GM12878 (cell line): ENCODE measurements at regions not wholly inside any gene's neighbourhood (a gene's known extent, or its start where the extent isn't known, plus 50 kb on each side); places are given as distances from the start of the nearest gene placed in this dataset.

Experiments
- ATAC-seq: fragments of 200-7000 bp; cut with Tn5 transposase; 3 replicates; pipeline ENCODE4 v1.9.1; 2020; ENCODE audit warnings: mild to moderate bottlenecking, moderate library complexity
- BruUV-seq: library from RNA; stranded (reverse); fragments of 400-500 nt; replicated peaks from 2 replicates; lab custom pipeline; 2021; lab: Mats Ljungman, UMichigan
- CTCF ChIA-PET: fragments of 300-600 bp; sonication (Branson Sonifier 250); formaldehyde crosslinking; extraction: SDS; loops from one replicate; lab custom pipeline; 2021; ENCODE audit warnings: inconsistent platforms; lab: Yijun Ruan, JAX
- POLR2A ChIA-PET: fragments of 350-600 bp; formaldehyde crosslinking; extraction: SDS; loops from one replicate; lab custom pipeline; 2021; ENCODE audit warnings: inconsistent platforms; lab: Charles Lee
- RAD21 ChIA-PET: fragments of 300-600 bp; sonication (Branson Sonifier 250); formaldehyde crosslinking; loops from one replicate; lab custom pipeline; 2023; ENCODE audit warnings: antibody characterized with exemption; ENCODE audit not compliant: unreplicated experiment; lab: Charles Lee
- SMC1A ChIA-PET: fragments of 300-600 bp; sonication (Branson Sonifier 250); formaldehyde crosslinking; loops from one replicate; lab custom pipeline; 2023; ENCODE audit not compliant: unreplicated experiment, uncharacterized antibody; lab: Charles Lee
- DNase-seq: peaks from one replicate; pipeline ENCODE4 v3.0.0-alpha.2; 2011; ENCODE audit warnings: low read depth, low spot score
- FAIRE-seq: peaks from 3 replicates; lab custom pipeline; 2011; peaks lifted over from hg19 to GRCh38; lab: Jason Lieb, UNC
- H2AFZ ChIP-seq: 2 replicates; pipeline ENCODE4 v1.6.0; 2011; ENCODE audit warnings: low read depth, low read length, control low read depth; ENCODE audit not compliant: control insufficient read depth
- H3K27ac ChIP-seq: 2 replicates; pipeline ENCODE4 v1.5.1; 2011; ENCODE audit warnings: control low read depth; ENCODE audit not compliant: control insufficient read depth, insufficient read depth
- H3K27me3 ChIP-seq, 2 experiments: replicated peaks in 1 of 2; 2 replicates each; pipeline versions ENCODE4 v1.6.0 to v1.6.1; 2011; ENCODE audit warnings: low read length in 1 of 2; ENCODE audit not compliant: control insufficient read depth in 2 of 2, insufficient read depth in 2 of 2
- H3K36me3 ChIP-seq, 2 experiments: 2 replicates each; pipeline ENCODE4 v1.5.1; 2011; ENCODE audit warnings: low read length in 1 of 2; ENCODE audit not compliant: control insufficient read depth in 2 of 2, insufficient read depth in 2 of 2
- H3K4me1 ChIP-seq: 2 replicates; pipeline ENCODE4 v1.6.1; 2011; ENCODE audit warnings: mild to moderate bottlenecking, low read length, moderate library complexity, mixed read lengths; ENCODE audit not compliant: control insufficient read depth, insufficient read depth
- H3K4me2 ChIP-seq: 2 replicates; pipeline ENCODE4 v1.6.0; 2011; ENCODE audit warnings: control low read depth; ENCODE audit not compliant: control insufficient read depth, insufficient read depth
- H3K4me3 ChIP-seq: fragments of 200-600 bp; sonication (generic); 2 replicates; pipeline ENCODE4 v1.5.1; 2016
- H3K79me2 ChIP-seq: 2 replicates; pipeline ENCODE4 v1.6.0; 2011; ENCODE audit warnings: low read length; ENCODE audit not compliant: control insufficient read depth, insufficient read depth
- H3K9ac ChIP-seq: 2 replicates; pipeline ENCODE4 v1.8.0; 2011; ENCODE audit warnings: low read length, control low read depth, mixed read lengths; ENCODE audit not compliant: control insufficient read depth, insufficient read depth
- H3K9me3 ChIP-seq: replicated peaks from 3 replicates; pipeline ENCODE4 v1.5.1; 2011; ENCODE audit warnings: mild to moderate bottlenecking, low read length; ENCODE audit not compliant: control insufficient read depth, insufficient read depth
- H4K20me1 ChIP-seq: 2 replicates; pipeline ENCODE4 v1.6.0; 2011; ENCODE audit not compliant: control insufficient read depth, insufficient read depth
- BCL11A ChIP-seq: IDR thresholded peaks from 2 replicates; pipeline ENCODE4 v1.6.1; 2011; ENCODE audit warnings: low read depth, low read length
- CHD1 ChIP-seq: IDR thresholded peaks from 2 replicates; pipeline ENCODE4 v1.6.1; 2012; ENCODE audit warnings: low read depth, low read length, improper control_type of control experiment
- FOXK2 ChIP-seq: fragments of 450-650 bp; IDR thresholded peaks from 2 replicates; pipeline ENCODE4 v1.6.1; 2017; ENCODE audit warnings: mild to moderate bottlenecking, moderate library complexity
- MYB ChIP-seq: fragments of 150-350 bp; IDR thresholded peaks from 2 replicates; pipeline ENCODE4 v1.6.1; 2014; ENCODE audit warnings: mild to moderate bottlenecking, low read depth, low read length, borderline replicate concordance
- WRNIP1 ChIP-seq: IDR thresholded peaks from 2 replicates; pipeline ENCODE4 v1.6.1; 2011; ENCODE audit warnings: low read depth, low read length, improper control_type of control experiment, borderline replicate concordance
- ZSCAN29 ChIP-seq: fragments of 450-650 bp; IDR thresholded peaks from 2 replicates; pipeline ENCODE4 v1.6.1; 2017; ENCODE audit warnings: mild to moderate bottlenecking, moderate library complexity
- WGBS: methylation state at CpG from one replicate; pipeline ENCODE4 v1.1.6; 2016; ENCODE audit warnings: low lambda C conversion rate; ENCODE audit not compliant: insufficient replicate concordance, insufficient coverage; ENCODE audit errors: missing lambda C conversion rate; 5-methylcytosine and 5-hydroxymethylcytosine counted together
- in situ Hi-C: fragments of 300-500 bp; cut with MboI; formaldehyde crosslinking; loops from 9 replicates; pipeline ENCODE4 v1.14.3; 2018; ENCODE audit warnings: mixed read lengths
- intact Hi-C: fragments of 100-400 bp; cut with micrococcal nuclease; formaldehyde crosslinking; loops from one replicate; pipeline ENCODE4 v1.14.2; 2022; ENCODE audit not compliant: unreplicated experiment
- TF ChIP-seq, protein P1 (sequence below): fragments of 450-650 bp; IDR thresholded peaks from 2 replicates; pipeline ENCODE4 v1.6.1; 2017; ENCODE audit warnings: borderline replicate concordance
- TF ChIP-seq, protein P2 (sequence below): IDR thresholded peaks from 2 replicates; pipeline ENCODE4 v1.6.1; 2012; ENCODE audit warnings: low read depth, low read length, improper control_type of control experiment
- TF ChIP-seq, protein P3 (sequence below): IDR thresholded peaks from 2 replicates; pipeline ENCODE4 v1.6.1; 2012; ENCODE audit warnings: improper control_type of control experiment, low read depth, low read length; ENCODE audit not compliant: insufficient replicate concordance

DNA sequence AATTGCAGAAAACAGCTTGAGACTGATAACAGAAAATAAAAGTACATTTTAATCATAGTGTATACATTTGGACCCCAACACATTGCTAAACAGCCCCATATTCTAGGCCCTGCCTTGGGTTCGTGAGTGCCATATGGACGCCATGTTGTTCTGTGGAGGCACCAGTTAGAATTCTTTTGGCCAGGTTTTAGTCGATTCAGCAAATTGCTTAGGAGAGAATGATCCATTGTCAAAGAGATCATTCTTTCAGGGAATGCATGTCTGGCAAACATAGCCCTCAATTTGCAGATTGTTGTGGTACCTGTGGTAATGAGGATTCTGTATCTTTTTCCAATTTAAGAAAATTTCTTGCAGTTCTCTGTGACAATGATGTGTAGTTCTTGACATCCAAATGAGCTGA lies 183.6 kb upstream of the DDHD1 start (continued):
- TF ChIP-seq ZSCAN29 (no peak), FOXK2 (no peak), WRNIP1 (no peak)

DNA sequence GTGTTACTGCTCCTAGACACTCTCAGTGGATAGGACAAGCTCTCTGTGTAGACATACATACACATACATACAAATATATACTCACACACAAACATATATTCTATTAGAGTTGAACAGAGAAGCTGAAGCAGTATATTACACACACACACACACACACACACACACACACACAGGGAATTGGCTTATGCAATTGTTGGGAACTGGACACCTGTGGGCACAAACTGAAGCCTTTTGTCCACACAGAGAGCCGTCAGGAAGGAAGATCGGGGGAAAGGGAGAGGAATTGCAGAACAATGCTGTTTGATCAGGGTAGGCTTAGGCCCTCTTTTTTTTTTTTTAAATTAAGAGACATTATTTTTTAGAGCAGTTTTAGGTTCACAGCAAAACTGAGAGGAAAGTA lies 180.7 kb upstream of the DDHD1 start:
- RAD21 ChIA-PET = no interaction called here
- WGBS = 46% methylated on average over 2 of the region's 2 CpGs

More for the DNA sequence above, 180.7 kb upstream of the DDHD1 start:
- ATAC-seq = no peak
- H2AFZ ChIP-seq = no peak overlapping the region
- H3K36me3 ChIP-seq = no peaks in the 10 kb centered on the region
- no peak overlapping the region for H3K4me2 ChIP-seq
- ChIA-PET SMC1A (no interaction called here), CTCF (no interaction called here), POLR2A (no interaction called here)
- in situ Hi-C loops = no loop called here
- no peak overlapping the region for H3K9ac ChIP-seq
- no peak for FAIRE-seq
- intact Hi-C loops = no loop called here
- H3K79me2 ChIP-seq = no peaks in the 10 kb centered on the region
- H3K4me3 ChIP-seq = no peak overlapping the region
- TF ChIP-seq, protein P1, sequence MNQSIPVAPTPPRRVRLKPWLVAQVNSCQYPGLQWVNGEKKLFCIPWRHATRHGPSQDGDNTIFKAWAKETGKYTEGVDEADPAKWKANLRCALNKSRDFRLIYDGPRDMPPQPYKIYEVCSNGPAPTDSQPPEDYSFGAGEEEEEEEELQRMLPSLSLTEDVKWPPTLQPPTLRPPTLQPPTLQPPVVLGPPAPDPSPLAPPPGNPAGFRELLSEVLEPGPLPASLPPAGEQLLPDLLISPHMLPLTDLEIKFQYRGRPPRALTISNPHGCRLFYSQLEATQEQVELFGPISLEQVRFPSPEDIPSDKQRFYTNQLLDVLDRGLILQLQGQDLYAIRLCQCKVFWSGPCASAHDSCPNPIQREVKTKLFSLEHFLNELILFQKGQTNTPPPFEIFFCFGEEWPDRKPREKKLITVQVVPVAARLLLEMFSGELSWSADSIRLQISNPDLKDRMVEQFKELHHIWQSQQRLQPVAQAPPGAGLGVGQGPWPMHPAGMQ = no peak
- no peak for TF ChIP-seq BCL11A
- TF ChIP-seq CHD1 = no peak
- TF ChIP-seq, protein P2, sequence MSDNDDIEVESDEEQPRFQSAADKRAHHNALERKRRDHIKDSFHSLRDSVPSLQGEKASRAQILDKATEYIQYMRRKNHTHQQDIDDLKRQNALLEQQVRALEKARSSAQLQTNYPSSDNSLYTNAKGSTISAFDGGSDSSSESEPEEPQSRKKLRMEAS = no peak
- TF ChIP-seq, protein P3, sequence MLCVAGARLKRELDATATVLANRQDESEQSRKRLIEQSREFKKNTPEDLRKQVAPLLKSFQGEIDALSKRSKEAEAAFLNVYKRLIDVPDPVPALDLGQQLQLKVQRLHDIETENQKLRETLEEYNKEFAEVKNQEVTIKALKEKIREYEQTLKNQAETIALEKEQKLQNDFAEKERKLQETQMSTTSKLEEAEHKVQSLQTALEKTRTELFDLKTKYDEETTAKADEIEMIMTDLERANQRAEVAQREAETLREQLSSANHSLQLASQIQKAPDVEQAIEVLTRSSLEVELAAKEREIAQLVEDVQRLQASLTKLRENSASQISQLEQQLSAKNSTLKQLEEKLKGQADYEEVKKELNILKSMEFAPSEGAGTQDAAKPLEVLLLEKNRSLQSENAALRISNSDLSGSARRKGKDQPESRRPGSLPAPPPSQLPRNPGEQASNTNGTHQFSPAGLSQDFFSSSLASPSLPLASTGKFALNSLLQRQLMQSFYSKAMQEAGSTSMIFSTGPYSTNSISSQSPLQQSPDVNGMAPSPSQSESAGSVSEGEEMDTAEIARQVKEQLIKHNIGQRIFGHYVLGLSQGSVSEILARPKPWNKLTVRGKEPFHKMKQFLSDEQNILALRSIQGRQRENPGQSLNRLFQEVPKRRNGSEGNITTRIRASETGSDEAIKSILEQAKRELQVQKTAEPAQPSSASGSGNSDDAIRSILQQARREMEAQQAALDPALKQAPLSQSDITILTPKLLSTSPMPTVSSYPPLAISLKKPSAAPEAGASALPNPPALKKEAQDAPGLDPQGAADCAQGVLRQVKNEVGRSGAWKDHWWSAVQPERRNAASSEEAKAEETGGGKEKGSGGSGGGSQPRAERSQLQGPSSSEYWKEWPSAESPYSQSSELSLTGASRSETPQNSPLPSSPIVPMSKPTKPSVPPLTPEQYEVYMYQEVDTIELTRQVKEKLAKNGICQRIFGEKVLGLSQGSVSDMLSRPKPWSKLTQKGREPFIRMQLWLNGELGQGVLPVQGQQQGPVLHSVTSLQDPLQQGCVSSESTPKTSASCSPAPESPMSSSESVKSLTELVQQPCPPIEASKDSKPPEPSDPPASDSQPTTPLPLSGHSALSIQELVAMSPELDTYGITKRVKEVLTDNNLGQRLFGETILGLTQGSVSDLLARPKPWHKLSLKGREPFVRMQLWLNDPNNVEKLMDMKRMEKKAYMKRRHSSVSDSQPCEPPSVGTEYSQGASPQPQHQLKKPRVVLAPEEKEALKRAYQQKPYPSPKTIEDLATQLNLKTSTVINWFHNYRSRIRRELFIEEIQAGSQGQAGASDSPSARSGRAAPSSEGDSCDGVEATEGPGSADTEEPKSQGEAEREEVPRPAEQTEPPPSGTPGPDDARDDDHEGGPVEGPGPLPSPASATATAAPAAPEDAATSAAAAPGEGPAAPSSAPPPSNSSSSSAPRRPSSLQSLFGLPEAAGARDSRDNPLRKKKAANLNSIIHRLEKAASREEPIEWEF = no peak
- no peak for TF ChIP-seq MYB
- no TSS peak for BruUV-seq
- no peak overlapping the region for H3K27ac ChIP-seq
- no peak for DNase-seq
- H4K20me1 ChIP-seq = no peaks in the 10 kb centered on the region
- no peaks in the 10 kb centered on the region for H3K27me3 ChIP-seq
- H3K4me1 ChIP-seq = no peaks in the 10 kb centered on the region
- no peaks in the 10 kb centered on the region for H3K9me3 ChIP-seq
